ENCODE measurements at regions not wholly inside any gene's neighbourhood (a gene's known extent, or its start where the extent isn't known, plus 50 kb on each side); places are given as distances from the start of the nearest gene placed in this dataset.
"Not testable (repeated sequence)": the region's sequence is repeated elsewhere in the genome, so short reads cannot be mapped to it uniquely, and the experiment has no call there.

DNA sequence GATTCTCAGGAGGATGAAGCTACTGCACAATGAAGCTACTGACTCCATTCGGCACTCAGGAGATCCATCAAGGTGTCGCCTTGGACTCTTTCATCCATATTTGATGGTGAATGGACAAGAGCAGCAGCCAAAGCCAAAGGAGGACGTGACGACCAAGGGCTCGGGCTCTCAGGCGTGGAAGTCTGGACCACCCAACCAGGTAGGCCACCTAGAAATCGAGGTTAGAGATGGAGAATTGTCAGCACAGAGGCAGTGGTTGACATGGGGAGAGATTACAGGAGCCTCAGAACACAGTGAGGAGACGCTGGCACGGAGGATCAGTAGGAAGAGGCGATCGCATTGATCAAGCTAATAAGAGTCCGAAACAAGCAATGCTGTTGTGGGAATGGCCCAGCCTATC is 240.5 kb upstream of the ID2 start:
- WGBS (ENCODE audit: insufficient coverage): 80% methylated on average over 5 of the region's 12 CpGs
- H3K4me3 ChIP-seq (ENCODE audit: low read length): no peak overlapping the region
- H3K36me3 ChIP-seq (ENCODE audit: control insufficient read depth, insufficient read depth, low read length): no peaks in the 10 kb centered on the region
- no peaks in the 10 kb centered on the region for H3K27me3 ChIP-seq (ENCODE audit: control insufficient read depth, insufficient read depth, low read length)
- H3K9me3 ChIP-seq (replicated peaks; ENCODE audit: control insufficient read depth, low read depth, low read length): no peaks in the 10 kb centered on the region
- no peak for DNase-seq
- H3K4me1 ChIP-seq (ENCODE audit: control insufficient read depth, insufficient read depth, low read length): peaks cover 18% of the 10 kb centered on the region
- no peak overlapping the region for H3K27ac ChIP-seq (ENCODE audit: low read length)

GRCh38 chr2:8441986-8442385 is 239.9 kb upstream of the ID2 start:
- H3K27me3 ChIP-seq (ENCODE audit: control insufficient read depth, insufficient read depth, low read length): no peaks in the 10 kb centered on the region
- no peak overlapping the region for H3K27ac ChIP-seq (ENCODE audit: low read length)
- peaks cover 18% of the 10 kb centered on the region for H3K4me1 ChIP-seq (ENCODE audit: control insufficient read depth, insufficient read depth, low read length)
- no peak overlapping the region for H3K4me3 ChIP-seq (ENCODE audit: low read length)
- no peak for DNase-seq
- H3K9me3 ChIP-seq (replicated peaks; ENCODE audit: control insufficient read depth, low read depth, low read length): no peaks in the 10 kb centered on the region
- H3K36me3 ChIP-seq (ENCODE audit: control insufficient read depth, insufficient read depth, low read length): no peaks in the 10 kb centered on the region
- 20% methylated on average over 1 of the region's 2 CpGs for whole genome bisulfite sequencing (ENCODE audit: insufficient coverage)

DNA sequence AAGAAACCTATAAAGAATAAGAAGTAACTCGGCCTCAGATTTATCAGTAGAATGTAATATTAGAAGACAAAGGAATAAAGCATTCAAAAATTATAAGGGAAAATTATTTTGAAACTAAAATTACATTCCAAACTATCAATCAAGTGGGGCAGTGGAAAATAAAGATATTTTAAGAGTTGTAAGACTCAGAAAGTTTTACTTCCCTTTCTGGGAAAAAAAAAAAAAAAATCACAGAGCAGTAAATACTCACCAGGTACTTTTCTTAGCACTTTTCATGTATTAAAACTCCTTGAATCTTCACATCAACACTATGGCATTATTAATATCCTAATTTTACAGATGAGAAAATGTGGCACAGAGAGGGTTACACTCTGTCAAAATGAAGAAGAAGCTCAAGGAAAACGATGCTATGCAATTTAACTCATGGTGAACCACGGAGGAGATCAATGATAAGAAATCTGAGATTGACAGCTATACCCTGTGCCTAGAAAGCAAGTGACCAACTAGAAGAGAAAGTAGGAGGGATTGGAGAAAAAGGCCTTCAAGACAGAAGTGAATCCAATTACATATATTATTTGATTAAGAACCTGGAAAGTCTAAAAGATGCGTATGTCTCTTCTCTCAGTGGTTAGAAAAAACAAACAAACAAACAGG is 238.9 kb upstream of the ID2 start:
- WGBS (ENCODE audit: insufficient coverage): 30% methylated on average over 2 of the region's 4 CpGs
- DNase-seq: no peak
- H3K9me3 ChIP-seq (replicated peaks; ENCODE audit: control insufficient read depth, low read depth, low read length): no peaks in the 10 kb centered on the region
- no peaks in the 10 kb centered on the region for H3K27me3 ChIP-seq (ENCODE audit: control insufficient read depth, insufficient read depth, low read length)
- no peak overlapping the region for H3K4me3 ChIP-seq (ENCODE audit: low read length)
- H3K4me1 ChIP-seq (ENCODE audit: control insufficient read depth, insufficient read depth, low read length): peaks cover 12% of the 10 kb centered on the region
- no peak overlapping the region for H3K27ac ChIP-seq (ENCODE audit: low read length)
- no peaks in the 10 kb centered on the region for H3K36me3 ChIP-seq (ENCODE audit: control insufficient read depth, insufficient read depth, low read length)

DNA sequence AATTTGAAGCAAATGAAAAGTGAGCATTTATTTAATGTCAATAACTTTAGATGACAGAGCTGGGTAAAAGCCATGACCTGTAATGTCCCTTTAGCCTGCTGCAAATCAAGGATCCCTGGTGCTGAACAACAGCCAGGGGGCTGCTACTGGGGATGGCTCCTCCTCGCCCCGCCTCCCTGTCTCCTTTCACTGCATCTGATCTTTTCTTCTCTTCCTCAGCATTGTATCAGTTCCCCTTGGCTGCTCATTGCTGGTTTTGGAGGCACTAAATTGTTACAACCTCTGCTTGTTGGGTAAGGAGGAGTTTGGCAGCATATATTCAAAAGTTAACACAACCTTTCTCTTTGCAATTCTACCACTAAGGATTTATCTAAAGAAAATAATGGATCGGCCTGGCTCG is 236.3 kb upstream of the ID2 start:
- Histone ChIP-seq H3K4me1 (ENCODE audit: control insufficient read depth, insufficient read depth, low read length) (no peaks in the 10 kb centered on the region), H3K27me3 (ENCODE audit: control insufficient read depth, insufficient read depth, low read length) (no peaks in the 10 kb centered on the region)
- WGBS (ENCODE audit: insufficient coverage): no CpG with 5 or more reads among the region's 4 CpGs

GRCh38 chr2:8446751-8447150 is 235.1 kb upstream of the ID2 start:
- not testable (repeated sequence) for H3K36me3 ChIP-seq (ENCODE audit: control insufficient read depth, insufficient read depth, low read length); H3K4me1 ChIP-seq (ENCODE audit: control insufficient read depth, insufficient read depth, low read length); DNase-seq; H3K27me3 ChIP-seq (ENCODE audit: control insufficient read depth, insufficient read depth, low read length); H3K4me3 ChIP-seq (ENCODE audit: low read length); H3K9me3 ChIP-seq (replicated peaks; ENCODE audit: control insufficient read depth, low read depth, low read length); H3K27ac ChIP-seq (ENCODE audit: low read length)
- WGBS (ENCODE audit: insufficient coverage): 85% methylated on average over 3 of the region's 3 CpGs

More for the DNA sequence above, 236.3 kb upstream of the ID2 start:
- H3K36me3 ChIP-seq (ENCODE audit: control insufficient read depth, insufficient read depth, low read length): no peaks in the 10 kb centered on the region
- no peak overlapping the region for H3K27ac ChIP-seq (ENCODE audit: low read length)
- DNase-seq: no peak
- H3K4me3 ChIP-seq (ENCODE audit: low read length): no peak overlapping the region
- H3K9me3 ChIP-seq (replicated peaks; ENCODE audit: control insufficient read depth, low read depth, low read length): no peaks in the 10 kb centered on the region

DNA sequence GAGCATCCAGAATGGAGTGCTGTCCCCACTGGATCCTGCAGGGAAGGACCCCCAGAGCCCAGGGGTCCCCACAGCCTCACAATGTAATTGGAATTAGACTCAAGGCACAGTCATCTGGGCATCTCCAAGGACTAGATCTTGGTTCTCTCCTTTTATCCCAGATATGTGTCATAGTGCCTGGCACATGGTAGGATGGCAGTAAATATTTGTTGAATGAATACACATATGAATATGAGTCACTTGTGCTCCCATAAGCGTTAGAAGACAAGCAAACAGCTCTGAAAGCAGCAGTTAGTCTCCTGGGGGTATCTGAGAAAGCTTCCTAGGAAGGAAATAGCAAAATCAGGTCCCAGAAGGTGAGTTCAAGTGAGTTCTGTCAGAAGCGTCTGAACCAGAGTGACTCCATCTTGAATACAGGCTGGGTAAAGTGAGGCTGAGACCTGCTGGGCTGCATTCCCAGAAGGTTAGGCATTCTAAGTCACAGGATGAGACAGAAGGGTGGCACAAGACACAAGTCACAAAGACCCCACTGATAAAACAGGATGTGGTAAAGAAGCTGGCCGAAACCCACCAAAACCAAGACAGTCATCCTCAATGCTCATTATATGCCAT is 234.1 kb upstream of the ID2 start:
- Histone ChIP-seq H3K4me3 (ENCODE audit: low read length) (no peak overlapping the region), H3K27ac (ENCODE audit: low read length) (no peak overlapping the region), H3K27me3 (ENCODE audit: control insufficient read depth, insufficient read depth, low read length) (no peaks in the 10 kb centered on the region), H3K9me3 (replicated peaks; ENCODE audit: control insufficient read depth, low read depth, low read length) (no peaks in the 10 kb centered on the region), H3K36me3 (ENCODE audit: control insufficient read depth, insufficient read depth, low read length) (no peaks in the 10 kb centered on the region), H3K4me1 (ENCODE audit: control insufficient read depth, insufficient read depth, low read length) (no peaks in the 10 kb centered on the region)
- WGBS (ENCODE audit: insufficient coverage): 90% methylated on average over 2 of the region's 3 CpGs
- no peak for DNase-seq

DNA sequence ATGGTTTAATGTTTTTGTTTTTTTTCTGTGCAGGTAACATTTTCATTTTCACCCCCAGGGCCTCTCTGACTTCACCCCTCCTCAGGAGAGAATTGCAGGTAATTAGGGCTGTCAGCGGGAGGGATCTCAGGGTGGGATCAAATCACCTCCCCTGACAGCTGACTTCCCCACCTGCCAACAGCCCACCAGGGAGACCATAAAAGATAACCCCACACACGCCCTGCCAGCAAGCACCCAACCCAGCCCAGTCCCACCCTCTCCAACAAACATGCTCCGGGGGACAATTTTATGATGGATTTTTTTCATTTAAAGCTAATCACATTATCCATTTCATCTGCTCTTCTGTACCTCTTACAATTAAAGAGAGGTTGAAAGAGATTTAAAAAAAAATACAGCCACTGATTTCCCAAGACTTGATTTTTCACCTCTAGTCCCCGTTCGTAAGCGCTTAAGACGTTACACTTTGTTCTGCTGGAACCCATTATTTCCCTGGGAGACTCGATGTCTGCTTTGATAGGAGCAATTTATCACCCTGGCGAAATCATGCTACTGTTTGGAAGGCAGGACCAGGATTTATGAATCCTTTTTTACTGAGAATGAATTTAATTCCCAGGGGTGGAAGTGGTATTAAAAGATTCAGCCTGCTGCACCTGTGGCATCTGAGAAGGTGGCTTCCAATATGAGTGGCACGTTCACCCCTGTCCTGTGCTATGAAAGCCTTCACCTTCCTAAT is 232.9 kb upstream of the ID2 start:
- H3K27me3 ChIP-seq (ENCODE audit: control insufficient read depth, insufficient read depth, low read length): peaks cover 3% of the 10 kb centered on the region
- H3K27ac ChIP-seq (ENCODE audit: low read length): no peak overlapping the region
- DNase-seq: no peak
- WGBS (ENCODE audit: insufficient coverage): 11% methylated on average over 2 of the region's 10 CpGs
- no peak overlapping the region for H3K4me3 ChIP-seq (ENCODE audit: low read length)
- H3K36me3 ChIP-seq (ENCODE audit: control insufficient read depth, insufficient read depth, low read length): no peaks in the 10 kb centered on the region
- no peaks in the 10 kb centered on the region for H3K9me3 ChIP-seq (replicated peaks; ENCODE audit: control insufficient read depth, low read depth, low read length)
- H3K4me1 ChIP-seq (ENCODE audit: control insufficient read depth, insufficient read depth, low read length): no peaks in the 10 kb centered on the region

DNA sequence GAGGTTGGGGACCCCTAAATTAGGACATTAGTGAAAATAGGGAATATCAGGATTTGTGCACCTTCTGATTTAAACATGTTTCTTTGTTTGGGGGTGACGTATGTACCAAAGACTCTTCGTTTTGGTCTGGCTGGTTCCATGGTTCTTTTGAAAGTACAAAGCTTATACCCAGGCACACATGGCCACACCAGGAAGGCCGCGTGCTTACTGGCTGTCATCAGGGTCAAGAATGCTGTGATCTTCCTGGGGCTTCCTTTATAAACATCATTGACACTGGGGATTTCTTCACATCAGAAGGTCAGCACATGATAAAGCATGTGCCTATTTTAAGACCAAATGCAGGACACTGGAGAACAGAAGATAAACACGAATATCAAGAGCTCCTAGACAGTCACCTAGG is 230.6 kb upstream of the ID2 start:
- Histone ChIP-seq H3K27ac (ENCODE audit: low read length) (no peak overlapping the region), H3K27me3 (ENCODE audit: control insufficient read depth, insufficient read depth, low read length) (peaks cover 11% of the 10 kb centered on the region), H3K9me3 (replicated peaks; ENCODE audit: control insufficient read depth, low read depth, low read length) (no peaks in the 10 kb centered on the region), H3K4me3 (ENCODE audit: low read length) (no peak overlapping the region), H3K4me1 (ENCODE audit: control insufficient read depth, insufficient read depth, low read length) (peaks cover 13% of the 10 kb centered on the region), H3K36me3 (ENCODE audit: control insufficient read depth, insufficient read depth, low read length) (no peaks in the 10 kb centered on the region)
- no peak for DNase-seq
- 96% methylated on average over 4 of the region's 5 CpGs for WGBS (ENCODE audit: insufficient coverage)

DNA sequence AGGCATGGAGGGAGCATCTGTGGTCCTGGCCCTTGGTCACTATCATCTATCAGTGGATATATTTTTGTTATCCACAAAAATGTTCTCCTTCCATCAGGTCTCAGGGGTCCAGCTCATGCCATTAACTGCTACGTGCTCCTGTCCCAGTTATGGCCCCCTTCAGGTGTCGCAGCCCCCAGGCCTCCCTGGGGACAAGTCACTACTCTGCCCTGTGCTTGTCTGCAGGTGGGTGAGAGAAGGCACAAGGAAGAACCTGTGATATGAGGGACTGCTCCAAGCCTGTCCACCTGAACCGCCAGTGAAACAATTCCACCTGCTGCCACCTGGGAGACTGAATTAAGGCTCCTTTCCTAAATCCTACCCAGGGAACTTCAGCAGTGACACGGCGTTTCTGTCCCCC is 229.6 kb upstream of the ID2 start:
- H3K4me3 ChIP-seq (ENCODE audit: low read length): no peak overlapping the region
- H3K27me3 ChIP-seq (ENCODE audit: control insufficient read depth, insufficient read depth, low read length): peaks cover 19% of the 10 kb centered on the region
- H3K27ac ChIP-seq (ENCODE audit: low read length): no peak overlapping the region
- H3K36me3 ChIP-seq (ENCODE audit: control insufficient read depth, insufficient read depth, low read length): no peaks in the 10 kb centered on the region
- peaks cover 13% of the 10 kb centered on the region for H3K4me1 ChIP-seq (ENCODE audit: control insufficient read depth, insufficient read depth, low read length)
- DNase-seq: no peak
- H3K9me3 ChIP-seq (replicated peaks; ENCODE audit: control insufficient read depth, low read depth, low read length): no peaks in the 10 kb centered on the region
- WGBS (ENCODE audit: insufficient coverage): 77% methylated on average over 5 of the region's 5 CpGs

GRCh38 chr2:8452979-8453903 is 228.6 kb upstream of the ID2 start:
- 76% methylated on average over 7 of the region's 15 CpGs for WGBS (ENCODE audit: insufficient coverage)
- Histone ChIP-seq H3K36me3 (ENCODE audit: control insufficient read depth, insufficient read depth, low read length) (no peaks in the 10 kb centered on the region), H3K27ac (ENCODE audit: low read length) (no peak overlapping the region), H3K4me3 (ENCODE audit: low read length) (no peak overlapping the region), H3K9me3 (replicated peaks; ENCODE audit: control insufficient read depth, low read depth, low read length) (no peaks in the 10 kb centered on the region), H3K4me1 (ENCODE audit: control insufficient read depth, insufficient read depth, low read length) (peaks cover 13% of the 10 kb centered on the region), H3K27me3 (ENCODE audit: control insufficient read depth, insufficient read depth, low read length) (peaks cover 27% of the 10 kb centered on the region)
- DNase-seq: no peak

Data from muscle of leg (tissue), 3 donors.